NCI-H446 treated with DMSO at 0.1 percent for 48 hours (cell line): ENCODE measurements at regions not wholly inside any gene's neighbourhood (a gene's known extent, or its start where the extent isn't known, plus 50 kb on each side); places are given as distances from the start of the nearest gene placed in this dataset.
"Not testable (repeated sequence)": the region's sequence is repeated elsewhere in the genome, so short reads cannot be mapped to it uniquely, and the experiment has no call there.

Experiments used
- DNase-seq: peaks from one replicate; lab custom pipeline; 2025; lab: John Stamatoyannopoulos, UW

GRCh38 chr4:180261346-180261745 lies 1981.9 kb upstream of the TENM3 start:
- no peak for DNase-seq

- DNase-seq: no peak
Observed at GRCh38 chr4:180280076-180280475, 1963.1 kb upstream of the TENM3 start.

GRCh38 chr4:180280726-180281297 lies 1962.4 kb upstream of the TENM3 start:
- DNase-seq: no peak

GRCh38 chr4:180281724-180282123 lies 1961.5 kb upstream of the TENM3 start:
- DNase-seq: no peak

- DNase-seq: no peak
Observed at GRCh38 chr4:180284267-180284666, 1958.9 kb upstream of the TENM3 start.

GRCh38 chr4:180285796-180286195 lies 1957.4 kb upstream of the TENM3 start:
- no peak for DNase-seq

GRCh38 chr4:180292339-180292738 lies 1950.9 kb upstream of the TENM3 start:
- DNase-seq: no peak

GRCh38 chr4:180296036-180296599 lies 1947.1 kb upstream of the TENM3 start:
- no peak for DNase-seq

- no peak for DNase-seq
Observed at GRCh38 chr4:180304321-180304720, 1938.9 kb upstream of the TENM3 start.

- DNase-seq: no peak
Observed at GRCh38 chr4:180310616-180311015, 1932.6 kb upstream of the TENM3 start.

- DNase-seq: no peak
Observed at GRCh38 chr4:180314972-180315371, 1928.2 kb upstream of the TENM3 start.

- no peak for DNase-seq
Observed at GRCh38 chr4:180330521-180330920, 1912.7 kb upstream of the TENM3 start.

- DNase-seq: no peak
Observed at GRCh38 chr4:180333162-180333561, 1910.0 kb upstream of the TENM3 start.

- DNase-seq: no peak
Observed at GRCh38 chr4:180335566-180335965, 1907.6 kb upstream of the TENM3 start.

GRCh38 chr4:180336494-180337090 lies 1906.6 kb upstream of the TENM3 start:
- no peak for DNase-seq

GRCh38 chr4:180341926-180342325 lies 1901.3 kb upstream of the TENM3 start:
- DNase-seq: no peak

- no peak for DNase-seq
Observed at GRCh38 chr4:180350901-180351300, 1892.3 kb upstream of the TENM3 start.

- DNase-seq: no peak
Observed at GRCh38 chr4:180356766-180357165, 1886.4 kb upstream of the TENM3 start.

- not testable (repeated sequence) for DNase-seq
Observed at GRCh38 chr4:180360113-180360512, 1883.1 kb upstream of the TENM3 start.

GRCh38 chr4:180363815-180364214 lies 1879.4 kb upstream of the TENM3 start:
- DNase-seq: no peak

- DNase-seq: no peak
Observed at GRCh38 chr4:180372691-180373090, 1870.5 kb upstream of the TENM3 start.

GRCh38 chr4:180377741-180378140 lies 1865.5 kb upstream of the TENM3 start:
- DNase-seq: no peak

- DNase-seq: no peak
Observed at GRCh38 chr4:180380733-180381132, 1862.5 kb upstream of the TENM3 start.

GRCh38 chr4:180391613-180392012 lies 1851.6 kb upstream of the TENM3 start:
- DNase-seq: no peak
